Progenitor cell of endocrine pancreas (in vitro differentiated cells): ENCODE measurements at regions not wholly inside any gene's neighbourhood (a gene's known extent, or its start where the extent isn't known, plus 50 kb on each side); places are given as distances from the start of the nearest gene placed in this dataset.

Experiments
- DNase-seq: peaks from one replicate; pipeline ENCODE4 v3.0.0; 2021; ENCODE audit warnings: low spot score; ENCODE audit not compliant: unreplicated experiment
- H3K27ac Mint-ChIP-seq: 2 replicates; pipeline ENCODE4 v1.8.0; 2021; ENCODE audit warnings: mild to moderate bottlenecking, moderate library complexity, mixed read lengths
- H3K27me3 Mint-ChIP-seq: 2 replicates; pipeline ENCODE4 v1.8.0; 2021; ENCODE audit warnings: mixed read lengths
- H3K36me3 Mint-ChIP-seq: 2 replicates; pipeline ENCODE4 v1.8.0; 2022; ENCODE audit warnings: mixed read lengths; ENCODE audit not compliant: insufficient read depth
- H3K4me1 Mint-ChIP-seq: 2 replicates; pipeline ENCODE4 v1.8.0; 2021; ENCODE audit warnings: low read depth, mixed read lengths
- H3K4me3 Mint-ChIP-seq: 2 replicates; pipeline ENCODE4 v1.8.0; 2021; ENCODE audit warnings: low read depth, mild to moderate bottlenecking, moderate library complexity, mixed read lengths
- H3K9me3 Mint-ChIP-seq: 2 replicates; pipeline ENCODE4 v1.8.0; 2021; ENCODE audit warnings: low read depth, mixed read lengths
- TF ChIP-seq, protein P1 (sequence below): fragments of 200-600 bp; sonication (generic); IDR thresholded peaks from one replicate; pipeline ENCODE4 v1.5.0; 2021; ENCODE audit warnings: antibody characterized with exemption, mild to moderate bottlenecking; ENCODE audit not compliant: unreplicated experiment

DNA sequence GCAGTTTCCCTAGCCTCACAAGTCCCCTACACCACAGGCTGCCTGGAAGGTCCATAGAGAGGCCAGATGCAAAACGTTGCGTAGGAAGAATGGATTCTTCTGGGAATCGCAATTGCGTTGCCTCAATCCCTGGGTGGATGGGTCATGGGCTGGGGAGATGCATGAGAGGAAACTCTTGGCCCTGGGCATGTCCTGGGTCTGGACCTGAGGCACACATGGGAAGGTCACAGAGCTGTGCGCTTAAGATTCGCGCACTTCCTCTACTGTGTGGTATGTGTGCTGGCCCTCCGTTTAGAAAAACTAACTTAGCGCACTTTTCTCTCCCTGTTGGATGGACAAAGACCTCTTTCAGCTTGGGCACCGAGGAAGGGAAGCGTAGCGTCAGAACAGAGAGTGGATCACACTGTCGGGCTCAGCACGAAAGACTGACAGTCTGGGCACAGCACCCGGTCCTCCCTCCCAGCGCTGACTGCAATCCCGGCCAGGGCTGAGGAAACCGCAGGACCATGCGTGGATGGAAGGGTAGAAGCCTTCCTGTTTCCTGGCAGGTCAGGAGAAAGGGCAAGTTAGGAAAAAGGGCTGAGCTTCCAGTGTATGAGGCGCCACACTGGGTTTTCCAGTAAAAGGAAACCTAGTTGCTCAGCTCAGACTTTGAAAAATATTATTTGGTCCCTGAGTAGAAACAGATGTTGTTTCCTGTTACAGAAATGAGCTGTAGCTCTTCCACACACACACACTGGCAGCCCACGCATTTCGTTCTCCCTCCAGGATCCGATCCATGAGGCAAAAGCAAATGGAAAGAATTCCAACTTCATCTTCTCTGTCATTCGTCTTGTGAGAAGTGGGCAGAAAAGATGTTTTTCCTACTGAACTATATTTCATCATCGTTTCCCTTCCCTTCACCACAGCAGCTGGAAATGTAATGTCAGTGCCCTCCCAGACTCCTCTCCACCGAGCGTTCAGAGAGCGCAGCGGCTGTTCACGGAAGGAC, 86.0 kb downstream of the ING1 start:
- TF ChIP-seq, protein P1, sequence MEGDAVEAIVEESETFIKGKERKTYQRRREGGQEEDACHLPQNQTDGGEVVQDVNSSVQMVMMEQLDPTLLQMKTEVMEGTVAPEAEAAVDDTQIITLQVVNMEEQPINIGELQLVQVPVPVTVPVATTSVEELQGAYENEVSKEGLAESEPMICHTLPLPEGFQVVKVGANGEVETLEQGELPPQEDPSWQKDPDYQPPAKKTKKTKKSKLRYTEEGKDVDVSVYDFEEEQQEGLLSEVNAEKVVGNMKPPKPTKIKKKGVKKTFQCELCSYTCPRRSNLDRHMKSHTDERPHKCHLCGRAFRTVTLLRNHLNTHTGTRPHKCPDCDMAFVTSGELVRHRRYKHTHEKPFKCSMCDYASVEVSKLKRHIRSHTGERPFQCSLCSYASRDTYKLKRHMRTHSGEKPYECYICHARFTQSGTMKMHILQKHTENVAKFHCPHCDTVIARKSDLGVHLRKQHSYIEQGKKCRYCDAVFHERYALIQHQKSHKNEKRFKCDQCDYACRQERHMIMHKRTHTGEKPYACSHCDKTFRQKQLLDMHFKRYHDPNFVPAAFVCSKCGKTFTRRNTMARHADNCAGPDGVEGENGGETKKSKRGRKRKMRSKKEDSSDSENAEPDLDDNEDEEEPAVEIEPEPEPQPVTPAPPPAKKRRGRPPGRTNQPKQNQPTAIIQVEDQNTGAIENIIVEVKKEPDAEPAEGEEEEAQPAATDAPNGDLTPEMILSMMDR = no peak
- Mint-ChIP-seq H3K4me1 (peaks cover 2% of the 10 kb centered on the region), H3K36me3 (no peaks in the 10 kb centered on the region), H3K9me3 (no peaks in the 10 kb centered on the region), H3K27ac (no peak overlapping the region), H3K4me3 (no peak overlapping the region), H3K27me3 (peaks cover 31% of the 10 kb centered on the region)
- DNase-seq = no peak

DNA sequence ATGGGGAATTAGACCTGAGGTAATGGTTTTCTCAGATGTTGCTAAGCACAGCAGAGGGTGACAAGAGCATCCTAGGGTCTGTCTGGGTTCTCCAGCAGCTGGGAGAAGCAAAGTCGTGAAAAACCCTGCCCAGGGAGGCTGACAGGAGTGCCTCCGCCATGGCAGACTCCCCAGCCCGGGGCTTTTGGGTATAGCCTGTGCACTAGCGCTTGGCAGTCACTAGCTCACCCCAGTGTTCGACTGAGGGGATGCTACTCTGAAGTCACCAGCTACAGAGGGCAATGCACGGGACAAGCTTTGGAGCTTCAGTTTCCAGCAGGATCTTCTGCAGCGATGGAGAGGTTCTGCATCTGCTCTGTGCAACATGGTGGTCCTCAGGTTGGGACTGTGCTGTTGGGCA, 87.5 kb downstream of the ING1 start:
- H3K9me3 Mint-ChIP-seq = no peaks in the 10 kb centered on the region
- H3K27me3 Mint-ChIP-seq = peaks cover 24% of the 10 kb centered on the region

DNA sequence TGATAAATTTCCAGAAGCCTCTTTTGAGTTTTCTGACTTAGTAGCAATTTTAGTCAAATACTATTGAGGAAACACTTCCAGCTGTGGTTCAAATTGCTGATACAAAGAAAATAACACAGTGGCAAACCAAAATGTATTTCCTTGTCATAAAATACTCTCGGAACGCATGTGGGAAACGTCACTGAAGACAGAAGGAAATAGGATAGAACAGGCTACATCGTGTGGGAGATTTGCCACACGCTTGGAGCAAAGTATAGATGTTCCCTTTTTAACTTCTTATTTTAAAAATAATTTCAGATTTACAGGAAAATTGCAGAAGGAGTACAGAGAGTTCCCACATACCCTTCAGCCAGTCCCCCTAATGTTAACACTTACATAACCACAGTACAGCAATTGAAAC, 88.8 kb downstream of the ING1 start:
- peaks cover 22% of the 10 kb centered on the region for H3K27me3 Mint-ChIP-seq
- H3K4me3 Mint-ChIP-seq = no peak overlapping the region
- no peak for DNase-seq
- H3K4me1 Mint-ChIP-seq = peaks cover 2% of the 10 kb centered on the region
- TF ChIP-seq, protein P1 = no peak
- no peaks in the 10 kb centered on the region for H3K9me3 Mint-ChIP-seq
- H3K36me3 Mint-ChIP-seq = no peaks in the 10 kb centered on the region
- no peak overlapping the region for H3K27ac Mint-ChIP-seq

More for the DNA sequence above, 87.5 kb downstream of the ING1 start:
- H3K27ac Mint-ChIP-seq = no peak overlapping the region
- no peak overlapping the region for H3K4me3 Mint-ChIP-seq
- no peak for DNase-seq
- H3K36me3 Mint-ChIP-seq = no peaks in the 10 kb centered on the region
- H3K4me1 Mint-ChIP-seq = peaks cover 2% of the 10 kb centered on the region
- TF ChIP-seq, protein P1 = no peak

DNA sequence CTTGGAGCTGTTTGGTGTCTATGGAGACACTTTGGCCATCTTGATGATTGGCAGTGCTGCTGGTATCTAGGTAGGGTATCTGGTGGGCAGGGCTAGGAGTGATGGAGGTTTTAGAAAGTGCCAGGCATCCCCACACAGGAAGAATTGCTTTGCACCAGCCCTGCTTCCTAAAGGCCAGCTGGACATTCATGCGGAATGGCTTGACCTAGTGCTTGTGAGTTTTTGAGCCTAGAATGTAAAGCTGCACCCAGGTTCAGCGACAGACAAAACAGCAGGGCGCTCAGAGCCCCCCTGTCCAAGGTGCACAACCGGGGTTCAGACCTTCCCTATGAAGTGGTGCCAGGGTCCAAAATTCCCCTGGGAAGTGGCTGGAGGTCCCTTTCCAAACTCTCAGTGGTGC, 93.1 kb downstream of the ING1 start:
- H3K4me3 Mint-ChIP-seq = no peak overlapping the region
- TF ChIP-seq, protein P1 = no peak
- no peak for DNase-seq
- H3K4me1 Mint-ChIP-seq = peaks cover 2% of the 10 kb centered on the region
- H3K9me3 Mint-ChIP-seq = no peaks in the 10 kb centered on the region
- no peak overlapping the region for H3K27ac Mint-ChIP-seq
- no peaks in the 10 kb centered on the region for H3K36me3 Mint-ChIP-seq
- H3K27me3 Mint-ChIP-seq = peaks cover 16% of the 10 kb centered on the region

DNA sequence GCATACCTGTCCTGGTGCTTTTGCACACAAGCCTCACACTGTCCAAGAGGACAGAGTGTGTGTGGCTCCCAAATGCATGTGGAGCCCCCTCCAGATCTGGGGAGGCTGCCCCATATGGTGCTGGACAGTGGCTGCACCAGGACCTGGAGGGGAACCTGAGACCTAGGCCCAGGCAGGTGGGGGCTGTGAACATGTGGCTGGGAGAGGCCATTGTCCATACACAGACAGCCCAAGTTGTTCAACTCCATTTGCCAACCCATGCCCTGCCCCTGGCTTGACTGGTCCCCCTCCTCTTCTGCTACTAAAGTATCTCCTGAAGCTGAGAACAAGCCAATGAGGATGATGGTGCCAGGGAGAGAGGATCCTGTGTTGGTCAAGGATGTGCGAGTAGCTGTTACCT, 94.0 kb downstream of the ING1 start:
- DNase-seq = no peak
- peaks cover 23% of the 10 kb centered on the region for H3K27me3 Mint-ChIP-seq
- no peak overlapping the region for H3K4me3 Mint-ChIP-seq
- H3K4me1 Mint-ChIP-seq = peaks cover 2% of the 10 kb centered on the region
- no peak overlapping the region for H3K27ac Mint-ChIP-seq
- TF ChIP-seq, protein P1 = no peak
- no peaks in the 10 kb centered on the region for H3K9me3 Mint-ChIP-seq
- no peaks in the 10 kb centered on the region for H3K36me3 Mint-ChIP-seq
